ENCODE measurements at regions not wholly inside any gene's neighbourhood (a gene's known extent, or its start where the extent isn't known, plus 50 kb on each side); places are given as distances from the start of the nearest gene placed in this dataset.

DNA sequence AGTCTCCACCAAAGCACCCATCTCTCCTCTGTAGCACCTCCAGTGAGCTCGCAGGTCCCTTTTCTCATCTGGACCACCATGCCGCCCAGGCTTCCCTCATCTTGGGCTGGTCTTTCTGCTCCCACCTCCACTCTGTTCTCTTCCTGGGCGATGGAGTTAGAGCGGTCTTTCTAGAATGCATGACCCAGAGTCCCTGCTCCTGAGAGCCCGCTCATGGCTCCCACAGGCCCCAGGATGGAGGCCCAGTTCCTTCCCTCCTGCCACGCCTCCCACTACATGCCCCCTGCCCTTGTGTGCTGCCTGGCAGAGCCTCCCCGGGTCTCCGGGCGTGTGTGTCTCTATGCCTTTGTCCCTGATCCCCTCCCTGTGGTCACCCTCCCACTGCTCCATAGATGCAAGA, 100.7 kb upstream of the RTL1 start:
- TF ChIP-seq CTCF (IDR thresholded peaks at IDR 0.05) (no peak), POLR2AphosphoS5 (IDR thresholded peaks at IDR 0.05) (no peak), POLR2A (IDR thresholded peaks at IDR 0.05) (no peak)
